Smooth muscle cell (in vitro differentiated cells): ENCODE measurements at regions not wholly inside any gene's neighbourhood (a gene's known extent, or its start where the extent isn't known, plus 50 kb on each side); places are given as distances from the start of the nearest gene placed in this dataset.

Experiments used
- DNase-seq: peaks from one replicate; lab custom pipeline; 2025; ENCODE audit not compliant: unreplicated experiment; lab: John Stamatoyannopoulos, UW
- H2AFZ ChIP-seq: fragments of 200-600 bp; sonication (generic); 2 replicates; pipeline ENCODE4 v1.6.0; 2016; ENCODE audit warnings: antibody characterized with exemption, low read depth, mild to moderate bottlenecking
- H3F3A ChIP-seq: fragments of 200-600 bp; sonication (generic); 2 replicates; pipeline ENCODE4 v1.6.0; 2017; ENCODE audit warnings: antibody characterized with exemption, low read depth
- H3K27ac ChIP-seq: fragments of 200-600 bp; sonication (generic); 2 replicates; pipeline ENCODE4 v1.5.1; 2016; ENCODE audit warnings: low read depth, mild to moderate bottlenecking
- H3K27me3 ChIP-seq: fragments of 200-600 bp; sonication (generic); 2 replicates; pipeline ENCODE4 v1.6.1; 2016; ENCODE audit warnings: low read depth, mild to moderate bottlenecking
- H3K36me3 ChIP-seq: fragments of 200-600 bp; sonication (generic); 2 replicates; pipeline ENCODE4 v1.5.1; 2016; ENCODE audit warnings: low read depth
- H3K4me1 ChIP-seq: fragments of 200-600 bp; sonication (generic); 2 replicates; pipeline ENCODE4 v1.5.1; 2016; ENCODE audit warnings: low read depth
- H3K4me2 ChIP-seq: fragments of 200-600 bp; sonication (generic); 2 replicates; pipeline ENCODE4 v1.6.0; 2016; ENCODE audit warnings: mild to moderate bottlenecking
- H3K4me3 ChIP-seq: fragments of 200-600 bp; sonication (generic); 2 replicates; pipeline ENCODE4 v1.5.1; 2016; ENCODE audit warnings: mild to moderate bottlenecking
- H3K79me2 ChIP-seq: fragments of 200-600 bp; sonication (generic); 2 replicates; pipeline ENCODE4 v1.6.0; 2016; ENCODE audit warnings: low read depth, mild to moderate bottlenecking
- H3K9ac ChIP-seq: fragments of 200-600 bp; sonication (generic); 2 replicates; pipeline ENCODE4 v1.6.0; 2016; ENCODE audit warnings: low read depth
- H3K9me3 ChIP-seq: fragments of 200-600 bp; sonication (generic); replicated peaks from 2 replicates; pipeline ENCODE4 v1.5.1; 2016; ENCODE audit warnings: low read depth
- H4K20me1 ChIP-seq: fragments of 200-600 bp; sonication (generic); 2 replicates; pipeline ENCODE4 v1.6.0; 2016; ENCODE audit warnings: low read depth
- CTCF ChIP-seq: fragments of 200-600 bp; sonication (generic); IDR thresholded peaks from 2 replicates; pipeline ENCODE4 v1.5.1; 2017; ENCODE audit warnings: borderline replicate concordance, mild to moderate bottlenecking, antibody characterized with exemption; ENCODE audit not compliant: insufficient read depth, poor library complexity, severe bottlenecking
- WGBS: methylation state at CpG from one replicate; pipeline ENCODE4 v1.1.7; 2016; ENCODE audit warnings: low lambda C conversion rate; 5-methylcytosine and 5-hydroxymethylcytosine counted together

GRCh38 chr5:124240732-124241131, 505.7 kb downstream of the ZNF608 start:
- Histone ChIP-seq H3K4me3 (no peak overlapping the region), H2AFZ (no peak overlapping the region), H3K9me3 (peaks cover 10% of the 10 kb centered on the region), H3F3A (no peaks in the 10 kb centered on the region), H3K27ac (no peak overlapping the region), H3K9ac (no peak overlapping the region), H3K36me3 (no peaks in the 10 kb centered on the region), H3K4me2 (no peak overlapping the region), H3K4me1 (no peaks in the 10 kb centered on the region), H3K79me2 (no peaks in the 10 kb centered on the region), H4K20me1 (no peaks in the 10 kb centered on the region), H3K27me3 (no peaks in the 10 kb centered on the region)
- TF ChIP-seq CTCF: no peak
- WGBS: 88% methylated on average over 1 of the region's 1 CpG
- DNase-seq: no peak

- Histone ChIP-seq H3K4me1 (no peaks in the 10 kb centered on the region), H3K36me3 (no peaks in the 10 kb centered on the region), H3K27ac (no peak overlapping the region), H3K79me2 (no peaks in the 10 kb centered on the region), H3K9ac (no peak overlapping the region), H2AFZ (no peak overlapping the region), H3K4me2 (no peak overlapping the region), H4K20me1 (no peaks in the 10 kb centered on the region), H3K27me3 (no peaks in the 10 kb centered on the region), H3K9me3 (no peaks in the 10 kb centered on the region), H3K4me3 (no peak overlapping the region), H3F3A (no peaks in the 10 kb centered on the region)
- no peak for DNase-seq
- WGBS: 80% methylated on average over 3 of the region's 3 CpGs
- TF ChIP-seq CTCF: no peak
These were observed 506.9 kb downstream of the ZNF608 start for GRCh38 chr5:124239572-124239971.

- H3F3A ChIP-seq: no peaks in the 10 kb centered on the region
- 91% methylated on average over 6 of the region's 6 CpGs for WGBS
These were observed 508.1 kb downstream of the ZNF608 start for GRCh38 chr5:124238350-124238749.

More at GRCh38 chr5:124238350-124238749, 508.1 kb downstream of the ZNF608 start:
- Histone ChIP-seq H3K27me3 (no peaks in the 10 kb centered on the region), H3K4me2 (no peak overlapping the region), H4K20me1 (no peaks in the 10 kb centered on the region), H3K9me3 (no peaks in the 10 kb centered on the region), H2AFZ (no peak overlapping the region), H3K27ac (no peak overlapping the region), H3K36me3 (no peaks in the 10 kb centered on the region), H3K4me1 (no peaks in the 10 kb centered on the region), H3K9ac (no peak overlapping the region), H3K79me2 (no peaks in the 10 kb centered on the region), H3K4me3 (no peak overlapping the region)
- no peak for TF ChIP-seq CTCF
- DNase-seq: no peak
